H9 (cell line): ENCODE measurements at regions not wholly inside any gene's neighbourhood (a gene's known extent, or its start where the extent isn't known, plus 50 kb on each side); places are given as distances from the start of the nearest gene placed in this dataset.

ENCODE experiments used
- DNase-seq: peaks from one replicate; pipeline ENCODE4 v3.0.0-alpha.2; 2017
- H2AFZ ChIP-seq: one replicate; pipeline ENCODE4 v1.6.1; 2013; ENCODE audit warnings: mild to moderate bottlenecking, low read length, control low read depth, moderate library complexity
- H2AK5ac ChIP-seq: 2 replicates; pipeline ENCODE4 v1.6.1; 2013; ENCODE audit warnings: low read length, control low read depth, mixed read lengths; ENCODE audit not compliant: insufficient read length
- H2BK120ac ChIP-seq: one replicate; pipeline ENCODE4 v1.6.1; 2013; ENCODE audit warnings: low read depth, mild to moderate bottlenecking, low read length, control low read depth, inconsistent platforms; ENCODE audit not compliant: poor library complexity, severe bottlenecking
- H2BK12ac ChIP-seq: 2 replicates; pipeline ENCODE4 v1.6.1; 2013; ENCODE audit warnings: low read length, control low read depth, mixed read lengths, low read depth; ENCODE audit not compliant: insufficient read length
- H2BK15ac ChIP-seq: 2 replicates; pipeline ENCODE4 v1.6.1; 2013; ENCODE audit warnings: low read depth, low read length, control low read depth
- H2BK20ac ChIP-seq: one replicate; pipeline ENCODE4 v1.6.1; 2013; ENCODE audit warnings: low read depth, mild to moderate bottlenecking, low read length, control low read depth, inconsistent platforms; ENCODE audit not compliant: poor library complexity, severe bottlenecking
- H2BK5ac ChIP-seq: 2 replicates; pipeline ENCODE4 v1.6.1; 2013; ENCODE audit warnings: low read length, control low read depth, mixed read lengths; ENCODE audit not compliant: insufficient read length
- H3K14ac ChIP-seq: 2 replicates; pipeline ENCODE4 v1.6.1; 2013; ENCODE audit warnings: low read length, control low read depth; ENCODE audit not compliant: insufficient read depth
- H3K18ac ChIP-seq: 2 replicates; pipeline ENCODE4 v1.6.1; 2013; ENCODE audit warnings: low read depth, mild to moderate bottlenecking, mixed read lengths, low read length, control low read depth; ENCODE audit not compliant: insufficient read length
- H3K23ac ChIP-seq: 2 replicates; pipeline ENCODE4 v1.6.1; 2013; ENCODE audit warnings: low read length, control low read depth, mixed read lengths, low read depth; ENCODE audit not compliant: insufficient read length
- H3K23me2 ChIP-seq: 2 replicates; pipeline ENCODE4 v1.6.1; 2013; ENCODE audit warnings: low read depth, mild to moderate bottlenecking, mixed read lengths, low read length, control low read depth; ENCODE audit not compliant: insufficient read length, poor library complexity, severe bottlenecking
- H3K27ac ChIP-seq: 2 replicates; pipeline ENCODE4 v1.5.1; 2013; ENCODE audit warnings: low read length, control low read depth, mixed read lengths, low read depth; ENCODE audit not compliant: insufficient read length
- H3K27me3 ChIP-seq: 2 replicates; pipeline ENCODE4 v1.6.1; 2013; ENCODE audit warnings: low read length, control low read depth, inconsistent platforms; ENCODE audit not compliant: insufficient read depth
- H3K4ac ChIP-seq: 2 replicates; pipeline ENCODE4 v1.6.1; 2013; ENCODE audit warnings: low read depth, mild to moderate bottlenecking, control low read depth, inconsistent platforms, low read length, moderate library complexity
- H3K4me1 ChIP-seq: 2 replicates; pipeline ENCODE4 v1.6.1; 2013; ENCODE audit warnings: low read length, control low read depth, inconsistent platforms; ENCODE audit not compliant: insufficient read depth
- H3K4me2 ChIP-seq: 2 replicates; pipeline ENCODE4 v1.6.1; 2013; ENCODE audit warnings: low read length, control low read depth, mixed read lengths; ENCODE audit not compliant: insufficient read length, insufficient read depth
- H3K56ac ChIP-seq: 2 replicates; pipeline ENCODE4 v1.6.1; 2013; ENCODE audit warnings: low read depth, mild to moderate bottlenecking, mixed read lengths, low read length, control low read depth; ENCODE audit not compliant: insufficient read length
- H3K79me1 ChIP-seq: 2 replicates; pipeline ENCODE4 v1.6.1; 2013; ENCODE audit warnings: low read depth, mild to moderate bottlenecking, moderate library complexity, low read length, control low read depth, inconsistent platforms; ENCODE audit not compliant: insufficient read depth, poor library complexity, severe bottlenecking
- H3K79me2 ChIP-seq: 2 replicates; pipeline ENCODE4 v1.6.1; 2013; ENCODE audit warnings: low read length, control low read depth, inconsistent platforms; ENCODE audit not compliant: insufficient read depth
- H3K9ac ChIP-seq: 2 replicates; pipeline ENCODE4 v1.6.1; 2013; ENCODE audit warnings: low read length, control low read depth, mixed read lengths; ENCODE audit not compliant: insufficient read length; ENCODE audit errors: extremely low read depth
- H3K9me3 ChIP-seq: one replicate; pipeline ENCODE4 v1.6.1; 2013; ENCODE audit warnings: low read depth, low read length, inconsistent platforms; ENCODE audit not compliant: control insufficient read depth
- H3T11ph ChIP-seq: one replicate; pipeline ENCODE4 v1.6.1; 2013; ENCODE audit warnings: mild to moderate bottlenecking, low read length, control low read depth, inconsistent platforms
- H4K20me1 ChIP-seq: one replicate; pipeline ENCODE4 v1.6.1; 2013; ENCODE audit not compliant: control insufficient read depth, insufficient read length, insufficient read depth
- H4K5ac ChIP-seq: 2 replicates; pipeline ENCODE4 v1.6.1; 2013; ENCODE audit warnings: low read depth, mild to moderate bottlenecking, mixed read lengths, low read length, control low read depth; ENCODE audit not compliant: insufficient read length
- H4K8ac ChIP-seq: replicated peaks from 2 replicates; pipeline ENCODE4 v1.6.1; 2013; ENCODE audit warnings: low read length, control low read depth, mixed read lengths, low read depth; ENCODE audit not compliant: insufficient read length
- H4K91ac ChIP-seq: 2 replicates; pipeline ENCODE4 v1.6.1; 2013; ENCODE audit warnings: low read depth, mild to moderate bottlenecking, moderate library complexity, mixed read lengths, low read length, control low read depth; ENCODE audit not compliant: insufficient read length
- H3K27ac Mint-ChIP-seq, 3 experiments: 2 replicates in 2 of 3; 3 replicates in 1 of 3; pipeline ENCODE4 v1.8.0; 2020 to 2021; ENCODE audit warnings: mixed read lengths in 3 of 3, mild to moderate bottlenecking in 1 of 3, moderate library complexity in 1 of 3
- H3K27me3 Mint-ChIP-seq: 2 replicates; pipeline ENCODE4 v1.8.0; 2021; ENCODE audit warnings: low read depth, mild to moderate bottlenecking, moderate library complexity, mixed read lengths
- H3K36me3 Mint-ChIP-seq, 3 experiments: 2 replicates in 2 of 3; 3 replicates in 1 of 3; pipeline ENCODE4 v1.8.0; 2020 to 2021; ENCODE audit warnings: low read depth in 3 of 3, mixed read lengths in 3 of 3; ENCODE audit not compliant: insufficient read depth in 1 of 3
- H3K4me1 Mint-ChIP-seq, 2 experiments: 2 replicates each; pipeline ENCODE4 v1.8.0; 2020; ENCODE audit warnings: mixed read lengths in 2 of 2
- H3K4me3 Mint-ChIP-seq, 2 experiments: 2 replicates in 1 of 2; 3 replicates in 1 of 2; pipeline ENCODE4 v1.8.0; 2020 to 2021; ENCODE audit warnings: mild to moderate bottlenecking in 2 of 2, mixed read lengths in 2 of 2, moderate library complexity in 1 of 2
- H3K9me3 Mint-ChIP-seq, 2 experiments: 2 replicates in 1 of 2; 3 replicates in 1 of 2; pipeline ENCODE4 v1.8.0; 2020; ENCODE audit warnings: mild to moderate bottlenecking in 2 of 2, mixed read lengths in 2 of 2, moderate library complexity in 1 of 2
- WGBS: extraction: QIAGEN DNeasy Blood & Tissue Kit; methylation state at CpG from one replicate; pipeline ENCODE4 v1.1.7; 2013; ENCODE audit warnings: missing lambda C conversion rate, low lambda C conversion rate, mixed read lengths; ENCODE audit not compliant: insufficient read length; ENCODE audit errors: extremely low coverage; 5-methylcytosine and 5-hydroxymethylcytosine counted together
- TF ChIP-seq, protein P1 (sequence below): fragments of 200-600 bp; sonication (generic); conservative IDR thresholded peaks from 3 replicates; pipeline ENCODE4 v1.8.0; 2021; ENCODE audit warnings: antibody characterized with exemption, mild to moderate bottlenecking

DNA sequence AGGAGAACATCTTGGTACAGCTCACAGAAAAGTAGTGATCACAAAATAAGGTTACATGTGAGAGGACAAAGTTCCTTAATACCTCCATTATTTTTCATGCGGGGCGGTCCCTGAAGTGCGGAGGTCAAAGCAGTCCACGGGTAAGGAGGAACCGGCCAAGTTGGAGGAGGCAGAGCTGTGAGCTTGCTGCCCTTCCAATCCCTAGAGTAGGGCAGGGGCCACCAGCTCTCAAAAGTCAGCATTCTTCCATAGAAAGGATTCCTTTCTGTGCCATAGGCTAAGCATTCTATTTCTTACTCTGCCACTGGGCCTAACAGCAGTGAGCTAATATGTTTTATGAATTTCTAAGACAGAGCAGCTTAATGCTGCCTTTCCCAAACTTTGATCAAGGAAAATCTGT lies 50.9 kb upstream of the USP1 start:
- H2BK12ac ChIP-seq, result no peak overlapping the region
- H3K27me3 ChIP-seq, result no peaks in the 10 kb centered on the region
- H2BK20ac ChIP-seq, result no peak overlapping the region
- no peak overlapping the region for H2AK5ac ChIP-seq
- no peak overlapping the region for H3K4me2 ChIP-seq
- H2AFZ ChIP-seq, result no peak overlapping the region
- Mint-ChIP-seq H3K27me3 (peaks cover 5% of the 10 kb centered on the region), H3K36me3 (no peaks in the 10 kb centered on the region), H3K4me1 (peaks cover 22 to 23% of the 10 kb centered on the region in 2 experiments), H3K27ac (no peak overlapping the region), H3K4me3 (no peak overlapping the region), H3K9me3 (no peaks in the 10 kb centered on the region)
- H4K8ac ChIP-seq, result no peak overlapping the region
- H3K4me1 ChIP-seq, result no peaks in the 10 kb centered on the region
- H3K4ac ChIP-seq, result no peak overlapping the region
- H3K79me1 ChIP-seq, result no peaks in the 10 kb centered on the region
- no peak overlapping the region for H3T11ph ChIP-seq
- TF ChIP-seq, protein P1, sequence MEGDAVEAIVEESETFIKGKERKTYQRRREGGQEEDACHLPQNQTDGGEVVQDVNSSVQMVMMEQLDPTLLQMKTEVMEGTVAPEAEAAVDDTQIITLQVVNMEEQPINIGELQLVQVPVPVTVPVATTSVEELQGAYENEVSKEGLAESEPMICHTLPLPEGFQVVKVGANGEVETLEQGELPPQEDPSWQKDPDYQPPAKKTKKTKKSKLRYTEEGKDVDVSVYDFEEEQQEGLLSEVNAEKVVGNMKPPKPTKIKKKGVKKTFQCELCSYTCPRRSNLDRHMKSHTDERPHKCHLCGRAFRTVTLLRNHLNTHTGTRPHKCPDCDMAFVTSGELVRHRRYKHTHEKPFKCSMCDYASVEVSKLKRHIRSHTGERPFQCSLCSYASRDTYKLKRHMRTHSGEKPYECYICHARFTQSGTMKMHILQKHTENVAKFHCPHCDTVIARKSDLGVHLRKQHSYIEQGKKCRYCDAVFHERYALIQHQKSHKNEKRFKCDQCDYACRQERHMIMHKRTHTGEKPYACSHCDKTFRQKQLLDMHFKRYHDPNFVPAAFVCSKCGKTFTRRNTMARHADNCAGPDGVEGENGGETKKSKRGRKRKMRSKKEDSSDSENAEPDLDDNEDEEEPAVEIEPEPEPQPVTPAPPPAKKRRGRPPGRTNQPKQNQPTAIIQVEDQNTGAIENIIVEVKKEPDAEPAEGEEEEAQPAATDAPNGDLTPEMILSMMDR, result no peak
- DNase-seq, result no peak
- no peaks in the 10 kb centered on the region for H3K9me3 ChIP-seq
- no peak overlapping the region for H2BK120ac ChIP-seq
- no peaks in the 10 kb centered on the region for H4K20me1 ChIP-seq
- H4K91ac ChIP-seq, result no peak overlapping the region
- H3K18ac ChIP-seq, result no peak overlapping the region
- no peak overlapping the region for H3K23ac ChIP-seq
- WGBS, result no CpG with 5 or more reads among the region's 5 CpGs
- no peak overlapping the region for H3K27ac ChIP-seq
- no peak overlapping the region for H4K5ac ChIP-seq
- H3K79me2 ChIP-seq, result no peaks in the 10 kb centered on the region
- H2BK5ac ChIP-seq, result no peak overlapping the region
- no peak overlapping the region for H3K9ac ChIP-seq
- no peak overlapping the region for H2BK15ac ChIP-seq
- H3K23me2 ChIP-seq, result no peaks in the 10 kb centered on the region
- no peak overlapping the region for H3K14ac ChIP-seq
- H3K56ac ChIP-seq, result no peak overlapping the region
